Retinal pigment epithelial cell (primary cell): ENCODE measurements at regions not wholly inside any gene's neighbourhood (a gene's known extent, or its start where the extent isn't known, plus 50 kb on each side); places are given as distances from the start of the nearest gene placed in this dataset.
"Not testable (repeated sequence)": the region's sequence is repeated elsewhere in the genome, so short reads cannot be mapped to it uniquely, and the experiment has no call there.

Source experiments
- DNase-seq: peaks from one replicate; pipeline ENCODE4 v3.0.0-alpha.2; 2010; ENCODE audit warnings: low read depth
- H3K4me3 ChIP-seq: 2 replicates; pipeline ENCODE4 v1.5.1; 2011; ENCODE audit warnings: mild to moderate bottlenecking, low read length, control low read depth, moderate library complexity
- TF ChIP-seq, protein P1 (sequence below): conservative IDR thresholded peaks from 2 replicates; pipeline ENCODE4 v1.5.1; 2011; ENCODE audit warnings: low read depth, low read length, control low read depth, inconsistent platforms

DNA sequence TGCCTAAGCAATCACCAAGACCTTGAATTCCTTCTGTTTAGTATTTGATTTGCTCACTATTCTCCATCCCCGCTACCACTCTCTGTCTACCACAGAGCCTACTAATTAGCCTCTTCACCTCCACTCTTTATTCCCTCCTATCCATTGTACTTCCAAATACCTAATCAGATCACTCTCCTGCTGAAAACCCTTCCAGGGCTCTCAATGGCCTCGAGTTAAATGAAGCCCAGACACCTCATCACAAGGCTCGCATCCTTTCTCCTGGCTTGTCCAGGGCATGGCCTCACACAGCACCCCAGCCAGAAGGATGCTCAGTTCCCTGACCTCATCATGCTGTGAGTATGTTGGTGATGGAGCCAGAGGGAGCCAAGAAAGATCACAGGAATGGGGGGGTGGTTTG is 71.4 kb upstream of the PRMT8 start:
- TF ChIP-seq, protein P1, sequence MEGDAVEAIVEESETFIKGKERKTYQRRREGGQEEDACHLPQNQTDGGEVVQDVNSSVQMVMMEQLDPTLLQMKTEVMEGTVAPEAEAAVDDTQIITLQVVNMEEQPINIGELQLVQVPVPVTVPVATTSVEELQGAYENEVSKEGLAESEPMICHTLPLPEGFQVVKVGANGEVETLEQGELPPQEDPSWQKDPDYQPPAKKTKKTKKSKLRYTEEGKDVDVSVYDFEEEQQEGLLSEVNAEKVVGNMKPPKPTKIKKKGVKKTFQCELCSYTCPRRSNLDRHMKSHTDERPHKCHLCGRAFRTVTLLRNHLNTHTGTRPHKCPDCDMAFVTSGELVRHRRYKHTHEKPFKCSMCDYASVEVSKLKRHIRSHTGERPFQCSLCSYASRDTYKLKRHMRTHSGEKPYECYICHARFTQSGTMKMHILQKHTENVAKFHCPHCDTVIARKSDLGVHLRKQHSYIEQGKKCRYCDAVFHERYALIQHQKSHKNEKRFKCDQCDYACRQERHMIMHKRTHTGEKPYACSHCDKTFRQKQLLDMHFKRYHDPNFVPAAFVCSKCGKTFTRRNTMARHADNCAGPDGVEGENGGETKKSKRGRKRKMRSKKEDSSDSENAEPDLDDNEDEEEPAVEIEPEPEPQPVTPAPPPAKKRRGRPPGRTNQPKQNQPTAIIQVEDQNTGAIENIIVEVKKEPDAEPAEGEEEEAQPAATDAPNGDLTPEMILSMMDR: no peak

DNA sequence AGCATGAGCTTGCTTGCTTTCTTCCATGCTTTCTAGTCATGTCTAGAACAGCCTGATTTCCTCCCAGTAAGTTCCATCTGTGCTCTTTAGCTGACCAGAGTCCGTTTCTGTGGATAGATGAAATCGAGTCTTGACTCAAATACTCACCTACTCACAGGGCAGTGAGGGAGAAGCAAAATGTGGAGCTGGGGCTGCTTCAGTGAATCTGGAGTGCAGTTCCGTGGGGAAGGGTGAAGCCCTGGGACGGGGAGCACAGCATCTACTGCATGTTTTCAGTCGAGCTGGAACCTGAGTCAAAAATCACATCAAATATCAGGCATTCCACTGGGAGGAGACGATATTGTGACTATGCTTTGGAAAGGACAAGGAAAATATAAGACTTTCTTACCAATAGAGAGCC is 70.3 kb upstream of the PRMT8 start:
- DNase-seq: no peak
- H3K4me3 ChIP-seq: no peak overlapping the region
- TF ChIP-seq, protein P1: no peak

More for the DNA sequence above, 71.4 kb upstream of the PRMT8 start:
- no peak overlapping the region for H3K4me3 ChIP-seq
- DNase-seq: no peak

DNA sequence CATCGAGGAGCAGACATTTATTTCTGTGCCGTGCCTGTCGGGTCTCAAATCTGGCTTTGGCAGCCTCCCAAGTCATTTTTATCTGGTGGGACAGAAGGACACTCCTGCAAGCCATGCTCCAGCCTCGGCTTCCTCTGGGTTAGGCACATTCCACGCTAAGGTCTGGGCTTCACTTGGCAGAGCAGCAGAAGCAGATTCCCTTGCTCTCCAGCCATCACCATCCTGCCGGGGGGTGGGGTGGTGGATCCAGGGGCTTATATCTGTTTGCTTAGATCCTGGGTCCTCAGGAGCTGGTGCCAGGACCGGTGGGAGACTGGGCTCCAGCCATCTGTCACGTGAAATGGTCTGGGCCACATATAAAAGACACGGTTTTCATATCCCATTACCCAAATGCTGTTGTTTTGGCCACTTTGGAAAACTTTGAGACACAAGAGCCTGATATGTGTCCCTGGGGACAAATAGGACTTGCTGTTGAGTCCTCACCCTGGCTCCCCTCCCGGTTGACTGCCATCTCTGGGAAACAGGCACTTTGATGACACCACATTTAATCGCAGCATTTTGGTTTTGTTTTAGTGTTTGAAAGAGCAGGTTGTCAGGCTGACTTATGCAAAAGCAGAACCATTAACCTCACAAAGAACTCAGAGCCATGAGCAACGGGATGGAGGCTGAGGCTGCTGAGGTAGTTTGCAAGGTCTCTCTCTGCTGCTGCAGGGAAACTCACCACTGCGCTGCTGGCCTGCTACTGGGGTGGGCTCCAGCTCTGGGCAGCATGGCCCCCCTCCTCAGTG is 69.6 kb upstream of the PRMT8 start:
- TF ChIP-seq, protein P1: no peak
- no peak for DNase-seq
- H3K4me3 ChIP-seq: no peak overlapping the region

DNA sequence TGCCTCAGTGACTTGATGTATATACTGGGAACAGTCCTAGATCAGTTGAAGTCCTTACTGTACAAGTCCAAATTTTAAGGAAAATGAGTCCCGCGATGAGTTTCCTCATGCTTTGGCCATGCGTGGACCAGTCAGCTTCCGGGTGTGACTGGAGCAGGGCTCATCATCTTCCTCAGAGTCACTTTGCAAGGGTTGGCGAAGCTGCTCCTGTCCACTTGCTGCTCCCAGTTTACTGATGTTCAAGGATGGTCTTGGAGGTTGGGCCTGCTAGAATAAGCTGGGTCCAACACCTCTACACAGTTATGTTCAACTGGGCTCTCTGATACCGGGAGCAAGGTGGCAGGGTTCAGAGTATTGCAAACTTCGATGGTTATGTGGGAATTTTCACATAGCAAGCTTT is 66.2 kb upstream of the PRMT8 start:
- DNase-seq, H3K4me3 ChIP-seq: not testable (repeated sequence)

DNA sequence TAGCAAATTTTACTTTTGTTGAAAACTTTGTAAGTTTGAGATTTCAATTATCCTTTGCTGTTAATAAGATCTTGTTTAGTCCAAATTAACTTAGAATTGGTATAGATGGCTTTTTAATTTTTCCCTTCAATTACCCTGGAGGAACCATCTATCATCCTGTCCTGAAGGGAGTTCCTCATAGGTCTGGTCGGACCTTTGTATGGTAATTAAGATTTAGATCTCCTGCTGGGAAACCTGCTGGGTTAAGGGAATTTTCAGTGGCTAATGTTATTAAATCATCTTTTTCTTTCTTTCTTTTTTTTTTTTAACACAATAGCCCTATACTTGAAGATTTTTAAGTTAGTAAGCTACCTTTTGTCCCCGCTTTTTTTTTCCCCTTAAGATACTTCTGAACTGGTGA is 63.0 kb upstream of the PRMT8 start:
- TF ChIP-seq, protein P1: no peak
- no peak overlapping the region for H3K4me3 ChIP-seq
- no peak for DNase-seq

DNA sequence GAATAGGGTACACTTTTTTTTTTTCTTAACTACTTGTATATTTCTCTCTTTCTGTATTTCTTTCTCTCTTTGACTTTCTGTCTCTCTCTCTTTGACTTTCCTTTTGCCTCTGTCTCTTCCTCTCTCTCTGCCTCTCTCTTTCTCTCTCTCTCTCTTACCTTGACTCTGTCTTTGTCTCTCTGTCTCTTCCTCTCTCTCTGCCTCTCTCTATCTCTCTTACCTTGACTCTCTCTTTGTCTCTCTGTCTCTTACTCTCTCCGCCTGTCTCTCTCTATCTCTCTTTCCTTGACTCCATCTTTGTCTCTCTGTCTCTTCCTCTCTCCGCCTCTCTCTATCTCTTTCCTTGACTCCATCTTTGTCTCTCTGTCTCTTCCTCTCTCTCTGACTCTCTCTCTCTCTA is 62.4 kb upstream of the PRMT8 start:
- DNase-seq: no peak
- no peak overlapping the region for H3K4me3 ChIP-seq
- TF ChIP-seq, protein P1: no peak

DNA sequence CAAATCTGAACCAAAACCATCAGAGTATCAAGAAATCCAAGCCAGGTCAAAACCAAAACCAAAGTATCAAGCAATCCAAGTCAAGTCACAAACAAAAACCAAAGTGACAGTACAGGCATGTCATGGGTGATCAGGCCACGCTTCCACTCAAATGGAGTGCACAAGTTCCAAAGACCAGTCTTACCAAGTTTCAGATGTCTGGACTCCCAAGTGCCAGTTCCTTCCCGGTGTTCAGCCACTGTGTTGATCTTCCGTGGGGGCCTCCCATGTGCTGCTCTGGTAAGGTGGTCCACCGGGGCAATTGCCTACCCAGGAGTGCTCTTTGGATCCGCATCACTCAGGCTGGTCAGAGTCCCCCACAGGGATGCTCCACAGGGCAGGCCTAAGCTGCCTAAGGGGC is 61.5 kb upstream of the PRMT8 start:
- not testable (repeated sequence) for DNase-seq

DNA sequence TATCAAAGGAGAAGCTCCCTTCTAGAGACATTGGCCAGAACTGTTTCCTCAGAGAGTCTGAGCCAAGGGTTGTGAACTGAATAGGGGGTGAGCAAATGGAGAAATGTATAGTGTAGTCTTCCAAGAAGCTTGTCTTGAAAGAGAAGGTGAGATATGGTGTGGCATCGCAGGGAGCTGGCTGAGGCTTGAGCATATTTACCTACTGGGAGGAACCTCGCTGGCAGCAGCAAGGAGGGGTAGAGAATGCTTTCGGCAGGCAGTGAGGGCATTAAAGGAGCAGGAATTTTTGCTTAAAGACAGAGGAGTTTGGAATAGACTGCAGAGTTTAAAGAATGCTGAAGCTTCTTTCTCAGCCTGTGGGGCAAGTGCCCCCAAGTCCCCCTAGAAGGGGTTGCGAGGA is 59.3 kb upstream of the PRMT8 start:
- no peak for DNase-seq
- TF ChIP-seq, protein P1: no peak
- no peak overlapping the region for H3K4me3 ChIP-seq

More for the DNA sequence above, 61.5 kb upstream of the PRMT8 start:
- H3K4me3 ChIP-seq: not testable (repeated sequence)
